ENCODE measurements at regions not wholly inside any gene's neighbourhood (a gene's known extent, or its start where the extent isn't known, plus 50 kb on each side); places are given as distances from the start of the nearest gene placed in this dataset.
"Not testable (repeated sequence)": the region's sequence is repeated elsewhere in the genome, so short reads cannot be mapped to it uniquely, and the experiment has no call there.

DNA sequence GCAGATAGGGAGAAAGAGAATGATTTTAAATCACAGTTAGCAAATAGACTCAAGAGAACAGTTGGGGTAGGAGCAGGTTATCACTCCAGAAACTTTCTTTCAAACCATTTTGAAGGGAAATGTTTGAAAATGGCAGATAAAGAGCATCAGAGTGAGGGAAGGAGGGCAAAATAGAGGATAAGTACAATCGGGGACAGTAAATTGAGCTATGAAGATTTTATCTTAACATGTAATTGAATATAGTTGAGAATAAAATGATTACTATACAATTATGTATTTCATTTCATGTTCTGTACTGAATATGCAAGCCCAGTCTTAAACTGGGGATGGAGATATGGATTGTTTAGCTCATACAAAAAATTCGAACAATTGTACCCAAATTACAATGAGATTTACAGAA is 54.0 kb downstream of the MAP10 start:
- DNase-seq = no peak

DNA sequence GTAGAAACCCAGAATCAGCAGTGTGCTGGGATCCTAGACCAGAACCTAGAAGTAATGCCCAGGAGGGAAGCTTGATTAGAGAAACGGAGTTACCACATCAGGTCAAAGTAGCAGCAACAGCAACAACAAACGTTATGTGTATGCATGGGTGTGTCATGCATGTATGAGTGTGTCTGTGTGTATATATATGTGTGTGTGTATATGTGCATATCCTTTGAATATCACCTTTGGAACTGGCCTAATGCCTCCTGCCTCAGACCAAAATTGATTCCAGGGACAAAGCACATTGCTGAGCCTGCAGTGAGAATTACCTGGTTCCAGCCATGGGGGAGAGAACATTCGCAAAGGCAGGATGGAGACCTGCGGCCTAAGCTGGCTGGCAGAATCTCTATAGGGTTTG is 55.9 kb downstream of the MAP10 start:
- DNase-seq = no peak

DNA sequence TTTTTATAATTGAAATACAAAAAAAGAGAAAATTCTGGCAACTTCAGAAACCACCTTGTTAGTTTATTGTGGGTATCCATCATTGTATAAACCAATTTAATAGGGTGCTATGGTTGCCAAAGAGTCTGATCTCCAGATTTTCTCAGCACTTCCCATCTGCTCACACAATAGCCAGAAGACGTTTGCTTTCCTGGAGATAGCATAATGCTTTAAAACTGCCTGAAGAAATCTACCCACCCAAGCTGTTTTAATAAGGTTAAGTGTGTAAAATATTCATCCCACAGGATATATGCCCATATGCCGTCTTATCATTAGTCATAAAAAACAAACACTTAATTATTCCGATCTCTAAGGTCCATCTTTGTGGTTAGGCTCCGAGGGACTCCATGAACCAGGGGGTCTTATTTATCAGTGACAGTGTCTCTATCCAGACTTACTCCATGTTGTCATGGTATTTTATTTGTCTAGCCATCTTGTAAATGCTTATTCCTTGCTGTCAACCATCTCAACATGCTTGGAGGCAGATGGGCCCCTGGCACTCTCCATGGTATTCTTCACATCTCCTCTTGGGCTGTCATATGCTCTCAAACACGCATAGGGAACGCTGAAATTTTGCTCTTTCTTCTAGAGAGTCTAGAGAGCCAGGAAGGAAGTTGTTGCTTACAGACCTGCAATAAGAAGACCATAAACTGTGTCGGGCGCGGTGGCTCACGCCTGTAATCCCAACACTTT is 58.5 kb downstream of the MAP10 start:
- no peak for DNase-seq

DNA sequence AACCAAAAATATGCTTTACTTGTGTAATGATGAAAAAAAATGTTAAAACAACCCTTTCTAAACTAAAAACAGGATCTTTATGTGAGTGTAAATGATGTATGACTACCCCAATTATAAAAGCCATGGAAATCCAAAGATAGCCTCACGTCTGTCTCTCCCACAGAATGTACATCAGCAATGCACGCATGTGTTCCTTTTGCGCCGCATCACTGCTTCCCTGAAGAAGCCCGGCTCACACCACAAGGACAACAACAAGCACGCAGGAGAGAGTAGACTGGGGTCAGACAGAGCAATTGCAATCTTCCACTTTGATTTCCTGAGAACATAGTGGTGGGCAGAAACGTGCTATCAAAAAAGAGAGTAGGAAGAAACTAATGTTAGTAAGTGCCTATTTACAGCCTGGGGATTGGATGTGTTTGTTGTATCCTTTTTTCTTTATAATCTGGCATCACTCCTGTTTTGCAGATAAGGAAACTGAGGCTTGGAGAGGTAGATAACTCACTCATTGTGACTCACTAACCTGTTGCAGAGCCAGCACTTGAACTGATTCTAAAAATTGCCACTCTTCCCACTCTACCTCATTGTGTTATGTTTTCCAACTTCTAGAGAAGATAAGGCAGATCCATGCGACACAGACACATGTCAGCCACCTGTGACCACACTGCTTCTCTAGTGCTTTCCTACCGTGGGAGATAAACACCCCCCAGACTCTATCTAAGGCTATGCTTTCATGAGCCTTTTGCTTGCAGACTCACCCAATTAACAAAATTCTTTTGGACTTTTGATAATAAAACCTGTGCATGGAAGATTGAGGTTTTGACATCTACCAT is 60.1 kb downstream of the MAP10 start:
- no peak for DNase-seq

DNA sequence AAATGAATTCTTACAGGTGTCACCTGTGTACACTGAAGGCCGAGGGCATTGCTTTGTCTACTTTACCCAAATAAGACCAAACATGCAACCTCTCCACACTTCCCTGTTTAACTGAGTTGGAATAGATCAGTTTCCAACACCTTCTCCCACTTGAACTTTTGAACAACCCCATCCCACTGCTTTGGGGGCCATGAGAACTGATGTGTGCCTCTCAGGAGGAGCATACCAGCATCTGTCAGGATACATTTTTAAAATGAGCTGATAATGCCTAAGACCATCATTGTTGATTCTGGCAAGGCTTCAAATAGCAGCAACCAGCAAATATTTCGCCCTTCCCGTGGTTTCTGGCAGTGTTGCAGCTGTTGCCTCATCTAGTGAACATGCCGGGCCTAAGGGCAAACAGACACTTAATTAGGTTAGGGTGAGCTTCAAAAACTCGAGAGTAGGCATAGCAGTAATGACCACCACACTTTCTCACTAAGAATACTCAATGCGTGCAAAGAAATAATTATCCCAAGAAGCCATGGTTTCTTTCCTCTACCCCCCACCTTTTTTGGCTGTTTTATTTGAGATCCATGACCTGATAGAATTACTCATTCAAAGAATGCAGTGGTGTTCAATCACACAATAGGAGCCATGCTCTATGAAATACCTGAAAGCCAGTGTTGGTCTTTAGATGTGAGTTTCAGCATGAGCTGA is 63.7 kb downstream of the MAP10 start:
- peak in 2 of 3 donors; percentile 11 to 68 for DNase-seq

DNA sequence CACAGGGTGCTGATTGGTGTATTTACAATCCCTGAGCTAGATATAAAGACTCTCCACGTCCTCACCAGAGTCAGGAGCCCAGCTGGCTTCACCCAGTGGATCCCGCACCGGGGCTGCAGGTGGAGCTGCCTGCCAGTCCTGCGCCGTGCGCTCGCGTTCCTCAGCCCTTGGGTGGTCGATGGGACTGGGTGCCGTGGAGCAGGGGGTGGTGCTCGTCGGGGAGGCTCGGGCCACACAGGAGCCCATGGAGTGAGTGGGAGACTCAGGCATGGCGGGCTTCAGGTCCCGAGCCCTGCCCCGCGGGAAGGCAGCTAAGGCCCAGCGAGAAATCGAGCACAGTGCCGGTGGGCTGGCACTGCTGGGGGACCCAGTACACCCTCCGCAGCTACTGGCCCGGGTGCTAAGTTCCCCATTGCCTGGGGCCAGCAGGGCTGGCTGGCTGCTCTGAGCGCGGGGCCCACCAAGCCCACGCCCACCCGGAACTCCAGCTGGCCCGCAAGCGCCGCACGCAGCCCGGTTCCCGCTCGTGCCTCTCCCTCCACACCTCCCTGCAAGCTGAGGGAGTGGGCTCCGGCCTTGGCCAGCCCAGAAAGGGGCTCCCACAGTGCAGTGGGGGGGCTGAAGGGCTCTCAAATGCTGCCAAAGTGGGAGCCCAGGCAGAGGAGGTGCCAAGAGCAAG is 66.2 kb downstream of the MAP10 start:
- DNase-seq = not testable (repeated sequence)

DNA sequence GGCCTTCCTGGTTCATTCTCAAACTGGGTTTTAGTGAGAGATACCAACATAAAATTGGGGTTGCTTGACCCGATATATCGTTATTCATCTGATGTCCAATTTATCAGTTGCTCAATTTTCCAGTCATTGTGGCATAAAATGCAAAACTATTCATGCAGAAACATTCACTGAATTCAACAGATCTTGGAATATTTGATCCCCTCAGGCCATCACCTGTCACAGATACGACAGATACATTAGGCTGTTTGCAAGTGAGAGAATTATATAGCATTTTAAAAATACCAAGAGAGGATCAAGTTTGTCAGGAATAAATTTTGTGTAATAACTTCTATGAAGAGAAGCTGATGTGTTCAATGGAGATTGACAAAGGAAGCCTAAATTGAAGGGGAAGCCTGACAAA is 67.1 kb downstream of the MAP10 start:
- no peak for DNase-seq

DNA sequence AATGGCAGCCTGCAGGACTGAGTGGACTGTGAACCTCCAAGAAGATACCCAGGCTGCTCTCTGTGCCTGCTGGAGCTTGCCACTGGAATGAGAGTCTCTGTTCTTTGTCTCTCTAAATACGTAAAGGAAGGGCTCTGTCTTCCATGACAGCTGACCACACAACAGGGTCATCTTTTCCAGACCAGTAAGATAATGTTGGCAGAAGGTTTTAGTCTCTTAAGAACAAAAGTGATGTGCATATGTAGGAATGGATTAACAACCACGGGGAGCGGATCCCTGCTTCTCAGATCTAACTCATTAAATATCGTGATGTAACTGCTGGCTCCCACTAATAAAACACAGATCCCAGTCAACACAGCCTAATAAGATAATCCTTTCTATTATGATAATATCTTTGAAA is 67.5 kb downstream of the MAP10 start:
- DNase-seq = no peak

DNA sequence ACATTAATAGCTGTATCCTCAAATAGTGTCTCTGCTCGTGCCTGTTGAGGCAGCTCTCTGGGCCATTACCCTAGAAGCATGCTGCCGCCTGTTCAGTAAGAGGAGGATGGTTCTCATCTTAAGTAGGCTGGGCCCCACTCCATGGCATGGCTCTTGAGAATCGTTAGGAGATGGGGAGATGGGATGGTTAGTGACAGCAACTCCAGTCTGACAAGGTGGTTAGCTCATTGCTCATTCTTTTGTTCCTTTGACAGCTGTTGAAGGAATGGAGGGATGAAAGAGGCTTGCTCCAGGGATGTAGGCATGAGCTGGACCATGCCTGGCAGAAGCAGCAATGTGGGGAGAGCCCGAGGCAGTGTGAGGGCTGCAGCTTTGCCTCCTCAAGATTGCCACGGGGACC is 68.2 kb downstream of the MAP10 start:
- DNase-seq = no peak

DNA sequence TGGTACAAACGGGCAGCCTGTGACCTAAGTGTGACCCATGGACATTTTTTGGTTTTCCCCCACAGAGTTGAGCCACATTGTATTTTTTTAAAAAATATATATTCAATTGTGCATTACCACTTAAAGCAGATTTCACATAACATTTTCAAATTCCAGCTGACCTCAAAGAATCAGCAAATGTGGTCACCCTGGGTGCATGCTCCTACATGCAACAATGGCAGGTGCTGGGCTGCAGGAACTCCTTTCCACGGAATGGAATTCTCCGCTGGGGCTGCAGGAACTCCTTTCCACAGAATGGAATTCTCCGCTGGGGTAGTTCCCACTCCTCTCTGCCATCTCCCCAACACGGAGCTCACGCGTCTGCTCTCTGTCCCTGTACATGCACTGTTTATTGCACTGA is 68.7 kb downstream of the MAP10 start:
- DNase-seq = no peak

DNA sequence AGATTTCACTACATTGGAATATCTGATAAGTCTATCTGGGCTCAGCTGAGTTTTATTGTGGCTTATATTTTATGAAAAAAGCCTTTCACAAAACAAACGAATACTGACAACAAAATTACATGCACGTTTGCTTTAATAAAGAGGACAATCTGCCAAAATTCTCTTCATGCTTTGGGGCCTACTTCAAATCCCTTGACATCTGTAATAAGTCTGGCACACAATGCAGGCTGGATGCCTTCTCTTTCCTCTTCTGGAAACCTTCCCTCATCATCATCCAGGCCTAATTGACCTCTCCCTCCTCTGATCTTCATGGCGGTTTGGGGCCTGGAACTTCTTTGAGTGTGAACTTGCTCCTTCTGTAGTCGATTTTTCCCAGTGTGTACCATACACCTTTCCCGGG is 70.3 kb downstream of the MAP10 start:
- peak in 1 of 3 donors; percentile 20 for DNase-seq

DNA sequence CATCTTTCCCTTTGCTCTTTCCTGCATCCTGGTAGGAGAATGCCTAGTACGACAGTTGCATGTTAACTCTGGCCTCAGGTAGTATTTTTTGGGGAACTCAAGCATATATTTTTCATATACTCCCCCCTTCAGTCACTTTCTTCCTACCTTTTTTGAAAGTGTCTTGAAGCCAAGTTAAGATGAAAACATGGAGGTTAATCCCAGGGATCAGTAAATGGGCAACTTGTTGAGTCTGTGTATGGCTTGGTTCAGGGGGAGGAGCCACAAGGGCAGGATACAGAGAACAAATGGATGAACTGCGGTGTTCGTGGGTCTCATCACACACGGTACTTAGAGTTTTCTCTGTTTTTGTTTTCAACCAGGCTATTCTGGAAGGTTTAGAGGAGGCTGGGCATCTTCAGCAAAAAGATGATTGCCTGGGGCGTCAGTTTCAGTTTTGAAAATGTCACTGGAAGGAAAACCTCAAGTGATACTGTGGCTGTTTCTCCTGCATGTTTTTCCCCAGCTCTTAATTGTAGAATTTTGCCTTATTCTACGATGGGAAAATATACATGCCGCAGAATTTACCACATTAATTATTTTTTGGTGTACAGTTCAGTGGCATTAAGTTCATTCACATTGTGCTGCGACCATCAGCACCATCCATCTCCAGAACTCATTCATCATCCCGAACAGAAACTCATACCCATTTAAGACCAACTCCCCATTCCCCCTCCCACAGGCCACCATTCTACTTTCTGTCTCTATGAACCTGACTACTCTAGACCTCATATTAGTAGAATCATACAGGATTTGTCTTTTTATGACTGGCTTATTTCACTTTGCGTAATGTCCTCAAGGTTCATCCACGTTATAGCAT is 71.5 kb downstream of the MAP10 start:
- no peak for DNase-seq

DNA sequence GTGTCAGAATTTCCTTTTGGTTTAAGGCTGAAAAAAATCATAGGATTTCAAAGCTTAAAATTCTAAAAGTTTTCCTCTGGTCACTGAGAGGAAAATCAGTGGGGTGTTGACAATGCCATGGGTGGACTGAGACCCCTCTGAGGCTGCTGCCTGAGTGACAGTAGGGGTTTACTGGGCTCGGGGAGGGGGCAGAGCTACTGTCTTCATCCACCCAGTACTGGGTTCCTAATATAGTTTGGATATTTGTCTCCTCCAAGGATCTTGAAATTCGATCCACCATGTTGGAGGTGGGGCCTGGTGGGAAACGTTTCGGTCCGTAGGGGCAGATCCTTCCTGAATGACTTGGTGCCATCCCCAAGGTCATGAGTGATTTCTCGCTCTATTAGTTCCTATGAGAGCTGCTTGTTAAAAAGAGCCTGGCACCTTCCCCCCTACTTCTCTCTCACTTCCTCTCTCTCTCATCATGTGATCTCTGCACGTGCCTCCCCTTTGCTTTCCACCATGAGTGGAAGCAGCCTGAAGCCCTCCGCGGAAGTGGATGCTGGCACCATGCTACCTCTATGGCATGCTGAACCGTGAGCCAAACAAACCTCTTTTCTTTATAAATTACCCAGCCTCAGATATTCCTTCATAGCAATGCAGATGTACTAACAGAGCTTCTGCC is 72.3 kb downstream of the MAP10 start:
- no peak for DNase-seq

DNA sequence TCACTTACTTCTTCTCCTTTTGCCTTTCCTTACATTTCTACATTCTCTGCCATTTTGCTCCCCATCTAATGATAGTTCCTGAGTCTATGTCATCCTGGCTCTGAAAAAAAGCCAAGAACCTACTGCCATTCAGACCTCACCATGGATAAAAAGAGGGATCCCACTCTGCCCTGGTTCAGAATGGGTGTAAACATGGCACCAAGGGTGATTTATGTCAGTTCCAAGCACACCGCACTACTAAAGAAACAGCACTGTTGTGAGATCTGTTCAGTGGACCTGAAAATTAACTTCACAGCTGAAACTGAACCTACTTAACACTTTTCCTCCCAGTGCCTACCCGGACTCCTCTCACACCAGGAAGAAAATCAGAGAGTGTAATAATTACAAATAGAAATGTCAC is 72.3 kb upstream of the NTPCR start:
- peak in 1 of 3 donors; percentile 12 for DNase-seq

DNA sequence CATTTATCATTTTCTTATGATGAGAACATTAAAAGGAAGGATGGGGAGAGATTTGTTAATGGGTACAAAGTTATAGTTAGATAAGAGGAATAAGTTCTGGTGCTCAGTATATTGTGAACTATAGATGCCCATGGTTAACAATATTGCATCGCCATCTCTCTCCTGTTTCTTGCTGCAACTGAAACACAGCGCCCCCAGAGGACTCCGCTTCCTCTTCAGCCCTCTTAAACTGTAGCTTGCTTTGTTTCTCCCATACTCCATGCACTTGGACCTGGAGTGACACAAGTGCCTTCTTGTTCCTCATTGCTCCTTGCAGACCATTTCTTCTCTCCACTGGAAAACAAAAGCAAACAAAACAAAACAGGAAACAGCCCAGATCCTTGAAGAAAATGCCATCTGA is 70.1 kb upstream of the NTPCR start:
- peak in 1 of 3 donors; percentile 10 for DNase-seq

DNA sequence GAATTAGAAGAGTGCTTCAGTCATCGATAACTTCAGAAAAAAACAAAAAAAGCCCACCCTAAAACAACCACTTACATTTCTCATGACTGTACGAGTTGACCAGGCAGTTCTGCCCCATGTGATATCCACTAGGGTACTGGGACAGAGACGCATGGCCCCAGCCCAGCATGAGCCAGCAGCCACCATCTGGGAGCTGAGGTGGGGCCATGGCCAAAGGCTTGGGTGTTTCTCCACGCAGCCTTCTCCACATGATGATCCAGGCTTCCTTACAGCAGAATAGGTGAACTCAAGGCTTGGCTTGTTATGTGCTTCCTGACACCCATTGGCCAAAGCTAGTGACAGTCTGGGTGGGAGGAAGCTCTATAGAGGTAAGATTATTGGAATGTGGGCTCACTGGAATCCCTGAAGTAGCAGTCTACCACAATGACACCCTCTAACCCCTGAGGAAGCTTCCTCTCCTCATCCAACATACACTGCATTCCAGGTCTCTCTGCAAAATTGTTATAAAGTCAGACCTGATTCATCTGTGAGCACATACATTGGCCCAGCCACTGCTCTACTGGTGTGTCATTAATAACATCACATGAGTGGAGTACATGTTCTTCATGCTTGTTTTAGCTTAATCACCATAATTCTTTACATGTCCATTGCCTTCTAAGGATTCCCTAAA is 66.3 kb upstream of the NTPCR start:
- no peak for DNase-seq

DNA sequence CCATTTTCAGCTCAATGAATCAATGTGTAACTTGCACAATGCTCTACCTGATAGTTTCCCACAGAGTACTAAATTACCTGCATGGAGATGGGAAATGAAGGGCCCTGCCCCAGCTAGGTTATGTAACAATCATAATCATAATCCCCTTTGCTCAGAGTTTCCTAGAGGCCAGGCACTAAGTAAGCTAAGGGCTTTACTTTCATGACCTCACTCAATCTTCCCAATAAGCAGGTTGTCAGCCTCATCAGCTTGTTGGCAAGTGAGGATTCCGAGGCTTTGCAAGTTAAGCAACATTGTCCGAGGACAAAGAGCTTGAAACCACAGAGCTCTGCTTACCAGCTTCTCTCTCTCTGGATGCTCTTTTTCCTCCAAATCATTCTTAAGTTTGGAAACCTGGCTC is 64.1 kb upstream of the NTPCR start:
- no peak for DNase-seq

DNA sequence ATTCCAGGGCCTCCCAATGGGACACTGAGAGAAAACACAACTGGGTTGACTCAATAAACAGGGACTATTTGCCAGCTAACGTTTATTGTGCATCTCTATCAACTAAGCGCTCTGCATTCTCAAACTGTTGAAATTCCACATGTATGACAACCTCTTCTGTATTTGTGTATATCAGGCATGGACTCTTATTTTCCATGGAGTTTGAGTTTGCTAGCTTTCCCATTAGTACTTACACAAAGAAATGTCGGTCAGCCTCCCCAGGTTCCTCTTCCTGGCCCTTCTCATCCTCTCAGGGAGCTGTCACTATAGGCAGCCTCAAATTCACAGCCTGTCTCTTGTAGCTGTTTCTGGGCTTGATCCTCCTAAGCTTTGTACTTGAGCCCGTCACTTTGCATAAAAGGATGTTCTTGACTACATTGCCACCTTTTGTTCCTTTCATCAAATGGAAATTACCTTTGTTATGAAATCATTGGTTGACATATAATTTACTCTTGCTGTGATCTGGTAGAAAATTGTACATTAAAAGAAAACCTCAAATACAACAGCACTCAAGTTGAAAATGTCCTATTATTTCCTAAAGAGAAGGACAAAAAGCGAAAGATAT is 60.0 kb upstream of the NTPCR start:
- no peak for DNase-seq

DNA sequence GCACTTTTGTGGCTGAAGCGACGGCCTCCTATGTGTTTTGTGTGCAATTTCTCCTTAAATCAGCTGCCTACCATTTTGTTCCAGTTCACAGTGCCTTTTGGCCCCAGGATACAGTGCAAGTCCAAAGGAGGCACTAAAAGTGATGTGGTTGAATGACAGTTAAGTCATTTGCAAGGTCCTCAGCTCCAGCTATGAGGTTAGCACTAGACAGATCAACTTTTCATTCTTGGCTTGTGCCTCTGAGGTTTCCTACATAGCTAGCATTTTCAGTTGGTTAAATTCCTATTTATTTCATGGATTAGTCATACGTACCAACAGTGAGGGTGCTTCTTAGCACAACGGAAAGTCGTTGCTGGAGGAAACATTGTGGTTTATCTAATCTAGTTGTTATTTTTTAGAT is 59.3 kb upstream of the NTPCR start:
- DNase-seq = peak in 1 of 3 donors; percentile 80

All from muscle of back (tissue), 3 donors.